ENCODE measurements at regions not wholly inside any gene's neighbourhood (a gene's known extent, or its start where the extent isn't known, plus 50 kb on each side); places are given as distances from the start of the nearest gene placed in this dataset.

GRCh38 chr13:80889829-80890228, 548.9 kb upstream of the SPRY2 start:
- H3K4ac ChIP-seq (ENCODE audit: low read length), result no peak overlapping the region
- H3K4me2 ChIP-seq (ENCODE audit: insufficient read depth, low read length, poor library complexity, severe bottlenecking), result no peak overlapping the region
- no CpG with 5 or more reads among the region's 1 CpG for WGBS, 2 donors (ENCODE audit: extremely low coverage in 2 of 2, insufficient read length in 2 of 2, insufficient replicate concordance in 1 of 2)
- H3K4me3 ChIP-seq (ENCODE audit: low read length in 2 of 2), result no peak overlapping the region
- no peak overlapping the region for H2BK120ac ChIP-seq (ENCODE audit: low read depth, low read length)
- H3K9ac ChIP-seq (ENCODE audit: low read depth, low read length, poor library complexity), result no peak overlapping the region
- no peak overlapping the region for H4K8ac ChIP-seq (ENCODE audit: low read depth, low read length)
- no peak overlapping the region for H3K18ac ChIP-seq (ENCODE audit: low read length)
- H3K23ac ChIP-seq (ENCODE audit: low read depth, low read length, poor library complexity), result no peak overlapping the region
- no peaks in the 10 kb centered on the region for H3K36me3 ChIP-seq (replicated peaks in 1 of 2; ENCODE audit: control insufficient read depth in 2 of 2, insufficient read depth in 2 of 2, low read length in 2 of 2)
- no peaks in the 10 kb centered on the region for H3K9me3 ChIP-seq (replicated peaks in 1 of 2; ENCODE audit: control insufficient read depth in 2 of 2, insufficient read depth in 1 of 2, low read depth in 1 of 2, low read length in 2 of 2)
- H4K91ac ChIP-seq (ENCODE audit: low read depth, low read length, poor library complexity), result no peak overlapping the region
- no peak overlapping the region for H2AK5ac ChIP-seq (ENCODE audit: low read depth, low read length)
- no peak overlapping the region for H2BK5ac ChIP-seq (ENCODE audit: low read length)
- no peaks in the 10 kb centered on the region for H3K27me3 ChIP-seq (ENCODE audit: control insufficient read depth in 3 of 3, insufficient read depth in 3 of 3, low read depth in 1 of 3, low read length in 3 of 3)
- no peak overlapping the region for H3K27ac ChIP-seq (replicated peaks; ENCODE audit: low read length)
- no peak overlapping the region for H2BK15ac ChIP-seq (ENCODE audit: low read length)
- no peak overlapping the region for H2AFZ ChIP-seq (ENCODE audit: low read length)
- no peaks in the 10 kb centered on the region for H3K4me1 ChIP-seq (ENCODE audit: control insufficient read depth in 2 of 2, insufficient read depth in 1 of 2, low read depth in 1 of 2, low read length in 2 of 2)
- H3K79me1 ChIP-seq (ENCODE audit: low read depth, low read length), result no peaks in the 10 kb centered on the region
- H3K14ac ChIP-seq (ENCODE audit: low read length), result no peak overlapping the region
- DNase-seq (ENCODE audit: low spot score), result no peak
- H2BK12ac ChIP-seq (ENCODE audit: low read length), result no peak overlapping the region

- DNase-seq (ENCODE audit: low spot score), result no peak
- H3K4ac ChIP-seq (ENCODE audit: low read length), result no peak overlapping the region
- H3K27me3 ChIP-seq (ENCODE audit: control insufficient read depth in 3 of 3, insufficient read depth in 3 of 3, low read depth in 1 of 3, low read length in 3 of 3), result no peaks in the 10 kb centered on the region
- no peak overlapping the region for H2BK15ac ChIP-seq (ENCODE audit: low read length)
- no peak overlapping the region for H2AK5ac ChIP-seq (ENCODE audit: low read depth, low read length)
- no peak overlapping the region for H3K23ac ChIP-seq (ENCODE audit: low read depth, low read length, poor library complexity)
- H2BK12ac ChIP-seq (ENCODE audit: low read length), result no peak overlapping the region
- H3K14ac ChIP-seq (ENCODE audit: low read length), result no peak overlapping the region
- H3K36me3 ChIP-seq (replicated peaks in 1 of 2; ENCODE audit: control insufficient read depth in 2 of 2, insufficient read depth in 2 of 2, low read length in 2 of 2), result no peaks in the 10 kb centered on the region
- H3K4me1 ChIP-seq (ENCODE audit: control insufficient read depth in 2 of 2, insufficient read depth in 1 of 2, low read depth in 1 of 2, low read length in 2 of 2), result peaks cover 0 to 1% of the 10 kb centered on the region in 2 donors
- no peaks in the 10 kb centered on the region for H3K9me3 ChIP-seq (replicated peaks in 1 of 2; ENCODE audit: control insufficient read depth in 2 of 2, insufficient read depth in 1 of 2, low read depth in 1 of 2, low read length in 2 of 2)
- no peak overlapping the region for H2BK5ac ChIP-seq (ENCODE audit: low read length)
- H3K27ac ChIP-seq (replicated peaks; ENCODE audit: low read length), result no peak overlapping the region
- no peak overlapping the region for H3K4me3 ChIP-seq (ENCODE audit: low read length in 2 of 2)
- H2AFZ ChIP-seq (ENCODE audit: low read length), result no peak overlapping the region
- no peak overlapping the region for H3K9ac ChIP-seq (ENCODE audit: low read depth, low read length, poor library complexity)
- no peak overlapping the region for H3K4me2 ChIP-seq (ENCODE audit: insufficient read depth, low read length, poor library complexity, severe bottlenecking)
- no peak overlapping the region for H2BK120ac ChIP-seq (ENCODE audit: low read depth, low read length)
- no peak overlapping the region for H4K8ac ChIP-seq (ENCODE audit: low read depth, low read length)
- H4K91ac ChIP-seq (ENCODE audit: low read depth, low read length, poor library complexity), result no peak overlapping the region
- H3K18ac ChIP-seq (ENCODE audit: low read length), result no peak overlapping the region
- no peaks in the 10 kb centered on the region for H3K79me1 ChIP-seq (ENCODE audit: low read depth, low read length)
- no CpG with 5 or more reads among the region's 2 CpGs for WGBS, 2 donors (ENCODE audit: extremely low coverage in 2 of 2, insufficient read length in 2 of 2, insufficient replicate concordance in 1 of 2)
Observed at GRCh38 chr13:80888390-80888789, 547.5 kb upstream of the SPRY2 start.

- WGBS, 2 donors (ENCODE audit: extremely low coverage in 2 of 2, insufficient read length in 2 of 2, insufficient replicate concordance in 1 of 2), result no CpG with 5 or more reads among the region's 1 CpG
Observed at GRCh38 chr13:80884056-80884785, 543.3 kb upstream of the SPRY2 start.

DNA sequence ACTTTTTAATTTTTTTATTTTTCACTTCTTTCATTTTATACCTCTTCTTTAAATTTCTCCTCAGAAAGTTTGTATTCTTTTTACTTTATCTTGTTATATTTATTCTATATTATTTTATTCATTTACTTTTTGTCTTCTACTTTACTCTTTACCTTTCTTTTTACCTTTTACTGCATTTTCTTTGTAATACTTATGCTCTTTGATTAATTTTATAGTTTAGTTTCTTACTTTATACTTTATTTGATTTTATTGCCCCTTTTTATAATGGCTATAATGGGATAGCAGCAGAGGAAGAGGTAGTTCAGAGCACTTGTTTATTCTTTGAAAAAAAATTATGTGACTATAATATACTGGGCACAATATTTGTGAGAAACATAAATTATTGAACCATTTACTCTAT, 542.6 kb upstream of the SPRY2 start:
- Histone ChIP-seq H2AFZ (ENCODE audit: low read length) (peak overlapping the region; percentile 61), H3K36me3 (replicated peaks in 1 of 2; ENCODE audit: control insufficient read depth in 2 of 2, insufficient read depth in 2 of 2, low read length in 2 of 2) (no peaks in the 10 kb centered on the region), H4K91ac (ENCODE audit: low read depth, low read length, poor library complexity) (no peak overlapping the region), H2BK15ac (ENCODE audit: low read length) (no peak overlapping the region), H3K27ac (replicated peaks; ENCODE audit: low read length) (no peak overlapping the region), H3K18ac (ENCODE audit: low read length) (no peak overlapping the region), H3K4ac (ENCODE audit: low read length) (no peak overlapping the region), H3K4me2 (ENCODE audit: insufficient read depth, low read length, poor library complexity, severe bottlenecking) (no peak overlapping the region), H3K79me1 (ENCODE audit: low read depth, low read length) (no peaks in the 10 kb centered on the region), H2BK120ac (ENCODE audit: low read depth, low read length) (no peak overlapping the region), H3K4me1 (ENCODE audit: control insufficient read depth in 2 of 2, insufficient read depth in 1 of 2, low read depth in 1 of 2, low read length in 2 of 2) (peaks cover 0 to 1% of the 10 kb centered on the region in 2 donors), H3K23ac (ENCODE audit: low read depth, low read length, poor library complexity) (no peak overlapping the region), H2AK5ac (ENCODE audit: low read depth, low read length) (no peak overlapping the region), H2BK5ac (ENCODE audit: low read length) (no peak overlapping the region), H3K4me3 (ENCODE audit: low read length in 2 of 2) (no peak overlapping the region), H3K27me3 (ENCODE audit: control insufficient read depth in 3 of 3, insufficient read depth in 3 of 3, low read depth in 1 of 3, low read length in 3 of 3) (no peaks in the 10 kb centered on the region), H3K14ac (ENCODE audit: low read length) (no peak overlapping the region), H2BK12ac (ENCODE audit: low read length) (no peak overlapping the region), H3K9ac (ENCODE audit: low read depth, low read length, poor library complexity) (no peak overlapping the region), H3K9me3 (replicated peaks in 1 of 2; ENCODE audit: control insufficient read depth in 2 of 2, insufficient read depth in 1 of 2, low read depth in 1 of 2, low read length in 2 of 2) (no peaks in the 10 kb centered on the region), H4K8ac (ENCODE audit: low read depth, low read length) (no peak overlapping the region)
- DNase-seq (ENCODE audit: low spot score), result no peak

More at GRCh38 chr13:80884056-80884785, 543.3 kb upstream of the SPRY2 start:
- no peak overlapping the region for H3K9ac ChIP-seq (ENCODE audit: low read depth, low read length, poor library complexity)
- no peak overlapping the region for H4K91ac ChIP-seq (ENCODE audit: low read depth, low read length, poor library complexity)
- H2BK120ac ChIP-seq (ENCODE audit: low read depth, low read length), result no peak overlapping the region
- H4K8ac ChIP-seq (ENCODE audit: low read depth, low read length), result no peak overlapping the region
- H2AFZ ChIP-seq (ENCODE audit: low read length), result peak overlapping the region; percentile 61
- no peak overlapping the region for H3K4me2 ChIP-seq (ENCODE audit: insufficient read depth, low read length, poor library complexity, severe bottlenecking)
- H3K23ac ChIP-seq (ENCODE audit: low read depth, low read length, poor library complexity), result no peak overlapping the region
- no peak overlapping the region for H3K4ac ChIP-seq (ENCODE audit: low read length)
- H3K14ac ChIP-seq (ENCODE audit: low read length), result no peak overlapping the region
- no peak for DNase-seq (ENCODE audit: low spot score)
- H3K27me3 ChIP-seq (ENCODE audit: control insufficient read depth in 3 of 3, insufficient read depth in 3 of 3, low read depth in 1 of 3, low read length in 3 of 3), result no peaks in the 10 kb centered on the region
- no peak overlapping the region for H2BK5ac ChIP-seq (ENCODE audit: low read length)
- no peaks in the 10 kb centered on the region for H3K36me3 ChIP-seq (replicated peaks in 1 of 2; ENCODE audit: control insufficient read depth in 2 of 2, insufficient read depth in 2 of 2, low read length in 2 of 2)
- no peaks in the 10 kb centered on the region for H3K9me3 ChIP-seq (replicated peaks in 1 of 2; ENCODE audit: control insufficient read depth in 2 of 2, insufficient read depth in 1 of 2, low read depth in 1 of 2, low read length in 2 of 2)
- H3K4me3 ChIP-seq (ENCODE audit: low read length in 2 of 2), result no peak overlapping the region
- H2AK5ac ChIP-seq (ENCODE audit: low read depth, low read length), result no peak overlapping the region
- H2BK12ac ChIP-seq (ENCODE audit: low read length), result no peak overlapping the region
- no peak overlapping the region for H2BK15ac ChIP-seq (ENCODE audit: low read length)
- no peak overlapping the region for H3K27ac ChIP-seq (replicated peaks; ENCODE audit: low read length)
- no peak overlapping the region for H3K18ac ChIP-seq (ENCODE audit: low read length)
- no peaks in the 10 kb centered on the region for H3K79me1 ChIP-seq (ENCODE audit: low read depth, low read length)
- peaks cover 0 to 1% of the 10 kb centered on the region in 2 donors for H3K4me1 ChIP-seq (ENCODE audit: control insufficient read depth in 2 of 2, insufficient read depth in 1 of 2, low read depth in 1 of 2, low read length in 2 of 2)

All from neuronal stem cell (in vitro differentiated cells).